ENCODE measurements at regions not wholly inside any gene's neighbourhood (a gene's known extent, or its start where the extent isn't known, plus 50 kb on each side); places are given as distances from the start of the nearest gene placed in this dataset.

DNA sequence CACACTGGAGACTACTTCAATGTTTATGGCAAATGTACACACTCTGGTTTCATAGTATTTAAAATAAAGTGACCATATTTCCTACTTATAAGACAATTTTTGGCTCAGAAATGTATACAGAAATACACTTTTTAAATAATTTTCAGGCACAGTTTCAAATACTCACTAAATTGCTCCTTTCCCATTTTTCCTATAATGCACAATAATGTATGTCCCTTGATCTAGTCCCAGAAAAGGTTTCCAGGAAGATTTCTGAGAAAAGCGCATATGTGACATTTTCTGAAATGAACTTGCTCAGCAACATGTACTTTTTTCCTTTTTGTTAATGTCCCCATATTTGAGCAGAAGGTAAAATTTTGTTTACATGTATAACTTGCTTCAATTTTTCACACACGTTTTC, 591.4 kb downstream of the CD109 start:
- no peak for DNase-seq (ENCODE audit: low read depth)
- TF ChIP-seq, protein P1, sequence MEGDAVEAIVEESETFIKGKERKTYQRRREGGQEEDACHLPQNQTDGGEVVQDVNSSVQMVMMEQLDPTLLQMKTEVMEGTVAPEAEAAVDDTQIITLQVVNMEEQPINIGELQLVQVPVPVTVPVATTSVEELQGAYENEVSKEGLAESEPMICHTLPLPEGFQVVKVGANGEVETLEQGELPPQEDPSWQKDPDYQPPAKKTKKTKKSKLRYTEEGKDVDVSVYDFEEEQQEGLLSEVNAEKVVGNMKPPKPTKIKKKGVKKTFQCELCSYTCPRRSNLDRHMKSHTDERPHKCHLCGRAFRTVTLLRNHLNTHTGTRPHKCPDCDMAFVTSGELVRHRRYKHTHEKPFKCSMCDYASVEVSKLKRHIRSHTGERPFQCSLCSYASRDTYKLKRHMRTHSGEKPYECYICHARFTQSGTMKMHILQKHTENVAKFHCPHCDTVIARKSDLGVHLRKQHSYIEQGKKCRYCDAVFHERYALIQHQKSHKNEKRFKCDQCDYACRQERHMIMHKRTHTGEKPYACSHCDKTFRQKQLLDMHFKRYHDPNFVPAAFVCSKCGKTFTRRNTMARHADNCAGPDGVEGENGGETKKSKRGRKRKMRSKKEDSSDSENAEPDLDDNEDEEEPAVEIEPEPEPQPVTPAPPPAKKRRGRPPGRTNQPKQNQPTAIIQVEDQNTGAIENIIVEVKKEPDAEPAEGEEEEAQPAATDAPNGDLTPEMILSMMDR (IDR thresholded peaks at IDR 0.05; ENCODE audit: insufficient read depth, low read length): no peak

GRCh38 chr6:74284284-74284683, 588.3 kb downstream of the CD109 start:
- no peak for DNase-seq (ENCODE audit: low read depth)
- H3K4me3 ChIP-seq (ENCODE audit: low read depth, low read length): no peak overlapping the region
- TF ChIP-seq, protein P1 (IDR thresholded peaks at IDR 0.05; ENCODE audit: insufficient read depth, low read length): no peak

More for the DNA sequence above, 591.4 kb downstream of the CD109 start:
- no peak overlapping the region for H3K4me3 ChIP-seq (ENCODE audit: low read depth, low read length)

GRCh38 chr6:74283532-74283931, 587.5 kb downstream of the CD109 start:
- no peak for DNase-seq (ENCODE audit: low read depth)
- no peak overlapping the region for H3K4me3 ChIP-seq (ENCODE audit: low read depth, low read length)
- TF ChIP-seq, protein P1 (IDR thresholded peaks at IDR 0.05; ENCODE audit: insufficient read depth, low read length): no peak

- no peak overlapping the region for H3K4me3 ChIP-seq (ENCODE audit: low read depth, low read length)
- DNase-seq (ENCODE audit: low read depth): no peak
- TF ChIP-seq, protein P1 (IDR thresholded peaks at IDR 0.05; ENCODE audit: insufficient read depth, low read length): no peak
These were observed 586.2 kb downstream of the CD109 start for GRCh38 chr6:74282143-74282689.

DNA sequence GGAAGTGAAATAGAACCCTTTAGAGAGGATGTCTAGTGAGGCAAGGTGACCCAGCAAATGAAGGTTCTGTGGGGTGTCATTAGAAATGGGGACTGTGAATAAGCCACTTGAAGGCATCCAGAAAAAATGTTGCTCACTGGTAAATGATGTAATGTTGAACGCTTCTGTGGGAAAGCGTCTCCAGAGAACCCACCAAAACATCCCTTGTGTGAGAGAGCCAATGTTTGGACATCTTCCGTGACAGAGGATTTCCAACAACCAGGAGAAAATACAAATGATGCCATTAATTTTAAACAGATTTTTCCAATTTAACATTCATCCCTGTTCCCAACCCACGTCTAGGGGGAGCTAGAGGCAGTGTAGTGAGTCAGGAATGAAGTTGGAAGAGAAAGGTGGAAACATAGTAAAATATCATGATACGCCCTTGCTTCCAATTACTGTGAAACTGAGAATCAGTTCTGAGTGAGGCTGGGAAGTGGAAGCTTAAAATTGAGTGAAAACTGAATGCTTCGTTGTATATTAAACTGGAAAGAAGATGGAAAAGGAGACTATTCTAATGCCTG, 584.2 kb downstream of the CD109 start:
- TF ChIP-seq, protein P1 (IDR thresholded peaks at IDR 0.05; ENCODE audit: insufficient read depth, low read length): peak; percentile 20
- no peak for DNase-seq (ENCODE audit: low read depth)
- H3K4me3 ChIP-seq (ENCODE audit: low read depth, low read length): no peak overlapping the region

DNA sequence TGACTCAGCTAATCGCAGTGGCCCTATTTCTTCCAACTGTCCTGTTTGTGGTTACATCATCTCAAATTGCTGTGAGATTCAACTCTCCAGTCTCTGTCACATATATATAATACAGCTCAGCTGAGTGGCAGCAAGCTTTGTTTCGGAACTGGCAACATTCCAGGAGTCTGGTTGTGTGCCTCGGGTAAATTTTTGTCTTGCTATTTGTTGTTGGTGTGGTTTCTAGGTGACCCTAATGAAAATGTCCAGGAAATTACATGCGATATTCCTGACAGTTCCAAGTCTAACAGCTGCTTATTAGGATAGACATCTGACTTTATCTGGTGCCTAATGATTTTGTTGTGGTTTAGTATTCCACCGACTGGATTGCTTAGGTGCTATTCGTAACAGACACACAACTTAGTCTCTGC, 581.8 kb downstream of the CD109 start:
- no peak for DNase-seq (ENCODE audit: low read depth)
- TF ChIP-seq, protein P1 (IDR thresholded peaks at IDR 0.05; ENCODE audit: insufficient read depth, low read length): no peak
- H3K4me3 ChIP-seq (ENCODE audit: low read depth, low read length): no peak overlapping the region

- TF ChIP-seq, protein P1 (IDR thresholded peaks at IDR 0.05; ENCODE audit: insufficient read depth, low read length): no peak
- DNase-seq (ENCODE audit: low read depth): no peak
These were observed 577.5 kb downstream of the CD109 start for GRCh38 chr6:74273541-74273940.

More at GRCh38 chr6:74273541-74273940, 577.5 kb downstream of the CD109 start:
- H3K4me3 ChIP-seq (ENCODE audit: low read depth, low read length): no peak overlapping the region

All from fibroblast of the aortic adventitia (primary cell).